PC-3 (cell line): ENCODE measurements at regions not wholly inside any gene's neighbourhood (a gene's known extent, or its start where the extent isn't known, plus 50 kb on each side); places are given as distances from the start of the nearest gene placed in this dataset.
"Not testable (repeated sequence)": the region's sequence is repeated elsewhere in the genome, so short reads cannot be mapped to it uniquely, and the experiment has no call there.

Experiments used
- ATAC-seq: fragments of 200-7000 bp; cut with Tn5 transposase; 2 replicates; pipeline ENCODE4 v1.9.1; 2020; ENCODE audit warnings: mild to moderate bottlenecking, moderate library complexity
- BruUV-seq: library from RNA; stranded (reverse); fragments of 400-500 nt; replicated peaks from 2 replicates; lab custom pipeline; 2021; lab: Mats Ljungman, UMichigan
- CTCF ChIA-PET: fragments of 300-600 bp; sonication (Branson Sonifier 250); formaldehyde crosslinking; loops from one replicate; lab custom pipeline; 2022; ENCODE audit warnings: antibody characterized with exemption; lab: Charles Lee
- POLR2A ChIA-PET: fragments of 300-600 bp; sonication (Branson Sonifier 250); formaldehyde crosslinking; loops from one replicate; lab custom pipeline; 2022; ENCODE audit warnings: antibody characterized with exemption; ENCODE audit not compliant: unreplicated experiment; lab: Charles Lee
- DNase-seq: peaks from one replicate; pipeline ENCODE4 v3.0.0-alpha.2; 2015
- H2AFZ ChIP-seq: fragments of 300-600 bp; sonication (generic); 2 replicates; pipeline ENCODE4 v1.6.0; 2016; ENCODE audit warnings: antibody characterized with exemption, low read length
- H3F3A ChIP-seq: fragments of 300-600 bp; sonication (generic); one replicate; pipeline ENCODE4 v1.6.0; 2017; ENCODE audit warnings: antibody characterized with exemption, low read length, control low read depth, mild to moderate bottlenecking; ENCODE audit not compliant: unreplicated experiment
- H3K27ac ChIP-seq: fragments of 300-600 bp; sonication (generic); 2 replicates; pipeline ENCODE4 v1.5.1; 2016; ENCODE audit warnings: mild to moderate bottlenecking, low read length
- H3K27me3 ChIP-seq: fragments of 300-600 bp; sonication (generic); 2 replicates; pipeline ENCODE4 v1.6.1; 2016; ENCODE audit warnings: low read length, mixed read lengths
- H3K36me3 ChIP-seq: fragments of 300-600 bp; sonication (generic); 2 replicates; pipeline ENCODE4 v1.6.1; 2016; ENCODE audit warnings: low read depth, mixed run types, low read length, mixed read lengths
- H3K4me1 ChIP-seq: fragments of 300-600 bp; sonication (generic); 2 replicates; pipeline ENCODE4 v1.5.1; 2016; ENCODE audit warnings: low read length; ENCODE audit not compliant: insufficient read depth
- H3K4me2 ChIP-seq: fragments of 300-600 bp; sonication (generic); 2 replicates; pipeline ENCODE4 v1.6.0; 2016; ENCODE audit warnings: low read length
- H3K4me3 ChIP-seq: fragments of 300-600 bp; sonication (generic); 2 replicates; pipeline ENCODE4 v1.5.1; 2016; ENCODE audit warnings: mild to moderate bottlenecking, low read length, mixed read lengths
- H3K79me2 ChIP-seq: fragments of 300-600 bp; sonication (generic); 2 replicates; pipeline ENCODE4 v1.6.1; 2017; ENCODE audit warnings: low read length, mixed read lengths
- H3K9ac ChIP-seq: fragments of 300-600 bp; sonication (generic); 2 replicates; pipeline ENCODE4 v1.6.0; 2016; ENCODE audit warnings: mild to moderate bottlenecking, low read length
- H3K9me2 ChIP-seq: fragments of 300-600 bp; sonication (generic); replicated peaks from 2 replicates; pipeline ENCODE4 v1.6.1; 2016; ENCODE audit warnings: mixed run types, low read length, mixed read lengths
- H3K9me3 ChIP-seq: fragments of 300-600 bp; sonication (generic); 2 replicates; pipeline ENCODE4 v1.6.1; 2016; ENCODE audit warnings: low read length, mixed read lengths
- H4K20me1 ChIP-seq: fragments of 300-600 bp; sonication (generic); 2 replicates; pipeline ENCODE4 v1.6.1; 2016; ENCODE audit warnings: low read length, mixed read lengths
- intact Hi-C: fragments of 100-400 bp; cut with micrococcal nuclease; formaldehyde crosslinking; loops from 2 replicates; pipeline ENCODE4 v1.9.0; 2023

DNA sequence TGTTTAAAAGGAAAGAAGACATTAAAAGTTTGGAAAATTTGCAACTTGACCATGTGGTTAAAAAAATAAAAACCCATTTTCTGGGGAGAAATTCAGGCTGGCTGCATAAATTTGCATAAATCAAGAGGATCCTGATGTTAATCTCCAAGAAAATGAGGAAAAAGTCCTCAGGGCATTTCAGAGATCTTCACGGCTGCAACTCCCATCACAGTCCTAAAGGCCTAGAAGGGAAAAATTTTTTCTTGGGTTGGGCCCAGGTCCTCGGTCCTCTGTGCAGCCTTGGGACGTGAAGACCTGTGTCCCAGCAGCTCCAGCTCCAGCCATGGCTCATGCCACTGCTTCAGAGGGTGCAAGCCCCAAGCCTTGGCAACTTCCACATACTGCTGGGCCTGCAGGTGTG lies 84.8 kb upstream of the C1QTNF3 start:
- ATAC-seq, H3K4me2 ChIP-seq, H3K27me3 ChIP-seq, H3F3A ChIP-seq, H3K9me3 ChIP-seq, H3K79me2 ChIP-seq, H4K20me1 ChIP-seq, DNase-seq, CTCF ChIA-PET, H3K9me2 ChIP-seq, H3K9ac ChIP-seq, H3K4me3 ChIP-seq, H3K36me3 ChIP-seq, H3K27ac ChIP-seq, BruUV-seq, H3K4me1 ChIP-seq, H2AFZ ChIP-seq, intact Hi-C loops, POLR2A ChIA-PET: not testable (repeated sequence)

DNA sequence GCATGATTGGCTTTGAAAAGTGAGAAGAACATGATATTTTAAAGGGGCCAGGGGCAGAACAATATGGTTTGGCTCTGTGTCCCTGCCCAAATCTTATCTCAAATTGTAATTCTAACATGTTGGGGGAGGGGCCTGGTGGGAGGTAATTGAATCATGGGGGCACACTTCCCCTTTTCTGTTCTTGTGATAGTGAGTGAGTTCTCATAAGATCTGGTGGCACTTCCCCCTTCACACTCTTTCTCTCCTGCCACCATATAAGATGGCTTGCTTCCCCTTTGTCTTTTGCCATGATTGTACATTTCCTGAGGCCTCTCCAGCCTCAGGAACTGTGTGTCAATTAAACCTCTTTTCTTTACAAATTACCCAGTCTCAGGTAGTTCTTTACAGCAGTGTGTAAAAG lies 85.9 kb upstream of the C1QTNF3 start:
- H3F3A ChIP-seq, H2AFZ ChIP-seq, intact Hi-C loops, H3K4me3 ChIP-seq, H3K9me3 ChIP-seq, BruUV-seq, H3K27me3 ChIP-seq, H3K9me2 ChIP-seq, H4K20me1 ChIP-seq, H3K4me2 ChIP-seq, H3K4me1 ChIP-seq, DNase-seq, ATAC-seq, H3K9ac ChIP-seq, H3K79me2 ChIP-seq, POLR2A ChIA-PET, CTCF ChIA-PET, H3K27ac ChIP-seq, H3K36me3 ChIP-seq: not testable (repeated sequence)

DNA sequence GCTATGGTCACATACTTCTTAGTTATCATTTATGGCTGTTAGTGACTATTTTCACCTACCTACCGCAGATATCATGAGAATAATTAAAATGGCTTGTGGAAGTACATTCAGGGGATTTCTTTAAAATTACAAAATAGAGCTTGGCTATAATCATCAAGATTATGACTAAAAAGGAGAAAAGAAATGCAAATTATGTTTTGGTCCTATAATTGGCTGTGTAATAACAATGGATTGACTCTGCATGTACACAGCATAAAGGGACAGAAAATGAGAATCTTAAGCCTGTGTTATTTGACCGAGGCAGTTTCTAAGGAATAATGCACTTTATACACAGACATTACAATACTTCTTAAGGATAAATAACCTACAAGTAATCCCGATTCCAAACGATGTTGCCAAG lies 112.0 kb upstream of the C1QTNF3 start:
- BruUV-seq, result TSS peak; percentile 9
- H3F3A ChIP-seq, H3K4me1 ChIP-seq, ATAC-seq, H3K9me3 ChIP-seq, DNase-seq, H3K9ac ChIP-seq, H3K4me2 ChIP-seq, intact Hi-C loops, H3K9me2 ChIP-seq, H3K4me3 ChIP-seq, H3K36me3 ChIP-seq, H3K27me3 ChIP-seq, H4K20me1 ChIP-seq, H3K79me2 ChIP-seq, POLR2A ChIA-PET, H2AFZ ChIP-seq, CTCF ChIA-PET, H3K27ac ChIP-seq: not testable (repeated sequence)

DNA sequence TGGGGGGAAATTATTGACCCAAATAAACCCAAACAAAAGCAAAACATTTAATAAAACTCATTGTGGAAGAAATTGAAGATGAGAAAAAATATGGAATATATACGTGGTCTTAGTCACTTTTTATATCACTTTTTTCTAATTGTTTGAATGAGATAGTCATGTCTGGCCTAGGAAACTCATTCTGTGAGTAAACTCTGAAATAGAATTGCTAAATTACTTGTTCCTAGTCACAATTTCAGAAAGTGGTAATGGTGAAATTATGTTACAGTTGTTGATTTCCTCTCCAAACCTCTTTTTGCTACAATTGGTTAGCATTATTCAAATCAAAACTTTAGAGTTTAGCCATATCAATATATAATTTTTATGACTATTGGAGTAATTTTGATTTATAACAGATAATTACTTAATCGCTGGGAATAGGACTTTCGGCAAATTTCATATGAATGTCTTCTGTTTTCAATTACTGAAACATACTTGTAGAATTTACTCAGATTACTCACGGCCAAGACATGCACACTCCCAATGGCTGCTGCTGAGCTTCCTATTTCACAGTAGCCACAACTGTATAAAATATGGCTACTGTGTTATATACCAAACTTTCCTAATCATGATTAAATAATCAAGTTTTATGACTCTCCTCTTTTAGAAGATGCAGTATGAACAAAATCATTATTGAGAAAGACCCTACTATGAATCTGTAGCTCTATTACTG lies 113.8 kb upstream of the C1QTNF3 start:
- intact Hi-C loops, H3K79me2 ChIP-seq, H3K9ac ChIP-seq, CTCF ChIA-PET, H3K9me2 ChIP-seq, H3K27me3 ChIP-seq, H3K4me3 ChIP-seq, H2AFZ ChIP-seq, H3F3A ChIP-seq, H3K9me3 ChIP-seq, POLR2A ChIA-PET, H3K27ac ChIP-seq, H3K4me1 ChIP-seq, ATAC-seq, BruUV-seq, H4K20me1 ChIP-seq, H3K4me2 ChIP-seq, H3K36me3 ChIP-seq, DNase-seq: not testable (repeated sequence)

GRCh38 chr5:34160904-34161303 lies 117.9 kb upstream of the C1QTNF3 start:
- H3K27ac ChIP-seq, H3K9me2 ChIP-seq, H3K4me2 ChIP-seq, H3K36me3 ChIP-seq, H3K27me3 ChIP-seq, H3F3A ChIP-seq, H3K4me3 ChIP-seq, H3K4me1 ChIP-seq, H2AFZ ChIP-seq, BruUV-seq, CTCF ChIA-PET, POLR2A ChIA-PET, intact Hi-C loops, H3K9me3 ChIP-seq, H4K20me1 ChIP-seq, H3K79me2 ChIP-seq, DNase-seq, H3K9ac ChIP-seq: not testable (repeated sequence)
- ATAC-seq, result peak; percentile 92

- H3K36me3 ChIP-seq, POLR2A ChIA-PET, H3K27me3 ChIP-seq, ATAC-seq, BruUV-seq, H3K79me2 ChIP-seq, H3K4me1 ChIP-seq, CTCF ChIA-PET, H4K20me1 ChIP-seq, H3K4me2 ChIP-seq, H3F3A ChIP-seq, H3K9me3 ChIP-seq, DNase-seq, H3K9me2 ChIP-seq, H3K4me3 ChIP-seq, intact Hi-C loops, H2AFZ ChIP-seq, H3K27ac ChIP-seq, H3K9ac ChIP-seq: not testable (repeated sequence)
These were observed 128.4 kb upstream of the C1QTNF3 start for GRCh38 chr5:34171398-34171797.
